ENCODE measurements at regions not wholly inside any gene's neighbourhood (a gene's known extent, or its start where the extent isn't known, plus 50 kb on each side); places are given as distances from the start of the nearest gene placed in this dataset.

GRCh38 chr16:86012221-86012620 lies 113.3 kb downstream of the IRF8 start:
- Histone ChIP-seq H4K20me1 (ENCODE audit: low read depth) (no peaks in the 10 kb centered on the region), H3K9me3 (ENCODE audit: low read depth) (no peaks in the 10 kb centered on the region), H3K9ac (no peak overlapping the region), H3F3A (ENCODE audit: low read depth) (no peaks in the 10 kb centered on the region), H3K4me1 (no peaks in the 10 kb centered on the region), H3K4me2 (no peak overlapping the region), H3K4me3 (no peak overlapping the region), H3K36me3 (no peaks in the 10 kb centered on the region), H3K79me2 (ENCODE audit: low read depth) (no peaks in the 10 kb centered on the region), H2AFZ (replicated peaks) (no peak overlapping the region), H3K27ac (no peak overlapping the region), H3K27me3 (peaks cover 12% of the 10 kb centered on the region)
- Mint-ChIP-seq H3K4me3 (no peak overlapping the region), H3K9me3 (peaks cover 4% of the 10 kb centered on the region), H3K36me3 (no peaks in the 10 kb centered on the region), H3K27ac (no peak overlapping the region), H3K4me1 (no peaks in the 10 kb centered on the region), H3K27me3 (ENCODE audit: insufficient read depth, low read depth) (peaks cover 10% of the 10 kb centered on the region)
- TF ChIP-seq CTCF (IDR thresholded peaks at IDR 0.05) = no peak
- TF ChIP-seq EZH2phosphoT487 (IDR thresholded peaks at IDR 0.05) = no peak
- TF ChIP-seq EZH2 (IDR thresholded peaks at IDR 0.05) = no peak
- DNase-seq (ENCODE audit: low spot score) = no peak

GRCh38 chr16:86013867-86014266 lies 114.9 kb downstream of the IRF8 start:
- Histone ChIP-seq H3K4me2 (no peak overlapping the region), H3K27me3 (peaks cover 25% of the 10 kb centered on the region), H3K4me1 (no peaks in the 10 kb centered on the region), H3K79me2 (ENCODE audit: low read depth) (no peaks in the 10 kb centered on the region), H3K9ac (no peak overlapping the region), H3K4me3 (no peak overlapping the region), H2AFZ (replicated peaks) (no peak overlapping the region), H3K27ac (no peak overlapping the region), H3K9me3 (ENCODE audit: low read depth) (no peaks in the 10 kb centered on the region), H3K36me3 (no peaks in the 10 kb centered on the region), H3F3A (ENCODE audit: low read depth) (no peaks in the 10 kb centered on the region), H4K20me1 (ENCODE audit: low read depth) (no peaks in the 10 kb centered on the region)
- Mint-ChIP-seq H3K9me3 (peaks cover 4% of the 10 kb centered on the region), H3K27ac (no peak overlapping the region), H3K36me3 (no peaks in the 10 kb centered on the region), H3K4me1 (peaks cover 9% of the 10 kb centered on the region), H3K27me3 (ENCODE audit: insufficient read depth, low read depth) (peaks cover 12% of the 10 kb centered on the region), H3K4me3 (no peak overlapping the region)
- no peak for DNase-seq (ENCODE audit: low spot score)
- no peak for TF ChIP-seq EZH2 (IDR thresholded peaks at IDR 0.05)
- TF ChIP-seq EZH2phosphoT487 (IDR thresholded peaks at IDR 0.05) = no peak

- Mint-ChIP-seq H3K9me3 (peaks cover 18% of the 10 kb centered on the region), H3K4me3 (no peak overlapping the region), H3K27ac (no peak overlapping the region), H3K4me1 (peaks cover 18% of the 10 kb centered on the region), H3K36me3 (no peaks in the 10 kb centered on the region), H3K27me3 (ENCODE audit: insufficient read depth, low read depth) (peaks cover 21% of the 10 kb centered on the region)
- Histone ChIP-seq H3K36me3 (no peaks in the 10 kb centered on the region), H3K9me3 (ENCODE audit: low read depth) (no peaks in the 10 kb centered on the region), H3K9ac (no peak overlapping the region), H3K4me3 (no peak overlapping the region), H3K4me2 (no peak overlapping the region), H3K27ac (no peak overlapping the region), H3K27me3 (peaks cover 34% of the 10 kb centered on the region), H3K79me2 (ENCODE audit: low read depth) (no peaks in the 10 kb centered on the region), H3F3A (ENCODE audit: low read depth) (no peaks in the 10 kb centered on the region), H3K4me1 (no peaks in the 10 kb centered on the region), H2AFZ (replicated peaks) (no peak overlapping the region), H4K20me1 (ENCODE audit: low read depth) (no peaks in the 10 kb centered on the region)
- TF ChIP-seq CTCF (IDR thresholded peaks at IDR 0.05) = no peak
- TF ChIP-seq EZH2phosphoT487 (IDR thresholded peaks at IDR 0.05) = no peak
- DNase-seq (ENCODE audit: low spot score) = no peak
Measured at GRCh38 chr16:86015606-86016005, 116.6 kb downstream of the IRF8 start.

- H3K27ac Mint-ChIP-seq = no peak overlapping the region
- no peaks in the 10 kb centered on the region for H3K79me2 ChIP-seq (ENCODE audit: low read depth)
- no peaks in the 10 kb centered on the region for H3F3A ChIP-seq (ENCODE audit: low read depth)
- DNase-seq (ENCODE audit: low spot score) = peak; percentile 72
- H3K9ac ChIP-seq = no peak overlapping the region
- peaks cover 18% of the 10 kb centered on the region for H3K4me1 Mint-ChIP-seq
- peak; percentile 81 for TF ChIP-seq CTCF (IDR thresholded peaks at IDR 0.05)
- TF ChIP-seq EZH2phosphoT487 (IDR thresholded peaks at IDR 0.05) = no peak
- no peaks in the 10 kb centered on the region for H3K9me3 ChIP-seq (ENCODE audit: low read depth)
- H3K9me3 Mint-ChIP-seq = peaks cover 22% of the 10 kb centered on the region
- H3K36me3 Mint-ChIP-seq = no peaks in the 10 kb centered on the region
- H3K4me2 ChIP-seq = no peak overlapping the region
- H3K27me3 ChIP-seq = peaks cover 36% of the 10 kb centered on the region
- no peaks in the 10 kb centered on the region for H3K36me3 ChIP-seq
- H2AFZ ChIP-seq (replicated peaks) = no peak overlapping the region
- no peak overlapping the region for H3K4me3 ChIP-seq
- no peak overlapping the region for H3K27ac ChIP-seq
- no peaks in the 10 kb centered on the region for H3K4me1 ChIP-seq
- no peak overlapping the region for H3K4me3 Mint-ChIP-seq
- H4K20me1 ChIP-seq (ENCODE audit: low read depth) = no peaks in the 10 kb centered on the region
- H3K27me3 Mint-ChIP-seq (ENCODE audit: insufficient read depth, low read depth) = peaks cover 23% of the 10 kb centered on the region
Measured at GRCh38 chr16:86016201-86016965, 117.4 kb downstream of the IRF8 start.

Measured in neural progenitor cell (in vitro differentiated cells).